GM12874 (cell line): ENCODE measurements at regions not wholly inside any gene's neighbourhood (a gene's known extent, or its start where the extent isn't known, plus 50 kb on each side); places are given as distances from the start of the nearest gene placed in this dataset.

Experiments
- TF ChIP-seq, protein P1 (sequence below): IDR thresholded peaks from 2 replicates; pipeline ENCODE4 v1.5.1; 2011; ENCODE audit warnings: low read depth, mild to moderate bottlenecking, control low read depth, low read length, moderate library complexity; ENCODE audit not compliant: insufficient read depth

DNA sequence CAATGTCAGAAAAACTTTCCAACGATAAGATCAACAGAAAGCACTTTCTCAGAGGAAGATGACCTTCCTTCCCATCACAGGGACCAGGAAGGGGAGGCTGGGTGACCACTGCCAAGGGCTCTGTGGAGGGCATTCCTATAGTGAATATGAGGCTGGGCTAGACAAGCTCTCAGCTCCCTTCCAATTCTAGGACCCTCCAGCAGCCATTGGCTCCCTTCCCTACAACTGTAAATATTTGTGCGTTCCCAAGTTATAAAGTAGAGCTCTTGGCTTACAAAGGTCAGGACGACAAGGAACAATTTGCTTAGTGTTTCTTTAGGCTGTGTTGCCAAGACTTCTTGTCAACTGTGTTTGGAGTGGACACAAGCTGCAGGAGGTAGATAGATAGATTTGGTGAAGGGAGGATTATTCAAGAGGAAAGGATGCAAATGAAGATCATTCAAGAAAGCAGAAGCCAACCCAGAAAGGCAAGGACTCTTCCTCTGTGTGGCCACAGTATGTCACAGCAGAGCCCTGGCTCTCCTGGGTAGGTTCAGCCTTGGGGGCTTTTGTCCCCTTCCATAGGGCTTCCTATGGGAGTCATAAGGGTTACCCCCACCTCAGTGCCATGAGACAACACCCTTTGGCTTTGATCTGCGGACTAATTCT is 223.6 kb upstream of the TLE3 start:
- TF ChIP-seq, protein P1, sequence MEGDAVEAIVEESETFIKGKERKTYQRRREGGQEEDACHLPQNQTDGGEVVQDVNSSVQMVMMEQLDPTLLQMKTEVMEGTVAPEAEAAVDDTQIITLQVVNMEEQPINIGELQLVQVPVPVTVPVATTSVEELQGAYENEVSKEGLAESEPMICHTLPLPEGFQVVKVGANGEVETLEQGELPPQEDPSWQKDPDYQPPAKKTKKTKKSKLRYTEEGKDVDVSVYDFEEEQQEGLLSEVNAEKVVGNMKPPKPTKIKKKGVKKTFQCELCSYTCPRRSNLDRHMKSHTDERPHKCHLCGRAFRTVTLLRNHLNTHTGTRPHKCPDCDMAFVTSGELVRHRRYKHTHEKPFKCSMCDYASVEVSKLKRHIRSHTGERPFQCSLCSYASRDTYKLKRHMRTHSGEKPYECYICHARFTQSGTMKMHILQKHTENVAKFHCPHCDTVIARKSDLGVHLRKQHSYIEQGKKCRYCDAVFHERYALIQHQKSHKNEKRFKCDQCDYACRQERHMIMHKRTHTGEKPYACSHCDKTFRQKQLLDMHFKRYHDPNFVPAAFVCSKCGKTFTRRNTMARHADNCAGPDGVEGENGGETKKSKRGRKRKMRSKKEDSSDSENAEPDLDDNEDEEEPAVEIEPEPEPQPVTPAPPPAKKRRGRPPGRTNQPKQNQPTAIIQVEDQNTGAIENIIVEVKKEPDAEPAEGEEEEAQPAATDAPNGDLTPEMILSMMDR, result no peak

DNA sequence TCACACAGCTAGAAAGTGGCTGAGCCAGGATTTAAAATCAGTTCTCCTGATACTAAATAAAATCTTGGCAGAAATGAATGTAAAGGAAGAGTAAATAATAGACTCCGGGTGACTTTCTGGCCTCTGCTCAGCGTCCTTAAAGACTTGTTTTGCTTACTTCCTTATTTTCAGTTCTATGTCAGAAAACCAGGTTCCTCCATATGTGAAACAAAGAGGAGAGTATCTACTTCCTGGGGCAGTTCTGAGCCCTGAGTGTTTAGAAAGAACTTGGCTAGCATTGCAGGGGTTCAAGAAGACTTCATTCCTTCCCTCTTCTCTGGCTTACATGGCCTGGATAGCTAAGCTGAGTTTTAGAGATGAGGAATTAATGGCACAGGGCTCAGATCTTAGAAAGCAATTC is 222.8 kb upstream of the TLE3 start:
- TF ChIP-seq, protein P1, result no peak

DNA sequence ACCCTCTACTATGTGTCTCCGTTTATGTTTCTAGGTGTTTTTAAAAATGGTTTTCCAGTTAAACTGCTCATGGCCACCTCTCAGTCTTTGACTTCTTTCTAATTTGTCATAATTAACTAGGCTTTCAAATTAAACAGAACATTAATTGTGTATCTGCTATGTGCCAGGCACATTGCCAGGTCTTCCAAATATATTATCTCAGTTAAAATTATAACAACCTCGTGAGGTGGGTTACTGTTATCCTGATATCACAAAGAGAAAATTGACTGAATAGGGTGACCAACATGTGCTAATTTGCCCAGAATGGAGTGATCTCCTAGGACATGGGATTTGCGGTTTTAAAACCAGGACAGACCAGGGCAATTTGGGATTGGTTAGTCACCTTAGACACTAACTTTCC is 222.4 kb upstream of the TLE3 start:
- TF ChIP-seq, protein P1, result no peak

DNA sequence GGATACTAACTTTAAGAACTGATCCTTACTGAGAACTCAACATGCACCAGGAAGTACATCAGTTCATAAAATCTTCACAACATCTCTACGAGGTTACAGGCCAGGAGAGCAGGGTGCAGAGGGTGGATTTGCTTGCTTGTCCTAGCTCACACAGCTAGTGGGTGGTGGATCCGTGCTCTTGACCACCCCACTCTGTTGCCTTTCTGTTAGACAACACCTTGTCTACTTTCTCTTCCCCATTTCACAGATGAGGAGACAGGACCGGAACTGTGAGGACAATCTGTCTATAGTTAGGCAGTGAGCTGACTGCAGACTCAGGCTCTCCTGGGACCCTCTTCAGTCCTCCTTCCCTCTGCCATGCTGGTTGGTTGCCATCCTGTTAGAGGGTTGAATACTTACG is 221.7 kb upstream of the TLE3 start:
- TF ChIP-seq, protein P1, result no peak

DNA sequence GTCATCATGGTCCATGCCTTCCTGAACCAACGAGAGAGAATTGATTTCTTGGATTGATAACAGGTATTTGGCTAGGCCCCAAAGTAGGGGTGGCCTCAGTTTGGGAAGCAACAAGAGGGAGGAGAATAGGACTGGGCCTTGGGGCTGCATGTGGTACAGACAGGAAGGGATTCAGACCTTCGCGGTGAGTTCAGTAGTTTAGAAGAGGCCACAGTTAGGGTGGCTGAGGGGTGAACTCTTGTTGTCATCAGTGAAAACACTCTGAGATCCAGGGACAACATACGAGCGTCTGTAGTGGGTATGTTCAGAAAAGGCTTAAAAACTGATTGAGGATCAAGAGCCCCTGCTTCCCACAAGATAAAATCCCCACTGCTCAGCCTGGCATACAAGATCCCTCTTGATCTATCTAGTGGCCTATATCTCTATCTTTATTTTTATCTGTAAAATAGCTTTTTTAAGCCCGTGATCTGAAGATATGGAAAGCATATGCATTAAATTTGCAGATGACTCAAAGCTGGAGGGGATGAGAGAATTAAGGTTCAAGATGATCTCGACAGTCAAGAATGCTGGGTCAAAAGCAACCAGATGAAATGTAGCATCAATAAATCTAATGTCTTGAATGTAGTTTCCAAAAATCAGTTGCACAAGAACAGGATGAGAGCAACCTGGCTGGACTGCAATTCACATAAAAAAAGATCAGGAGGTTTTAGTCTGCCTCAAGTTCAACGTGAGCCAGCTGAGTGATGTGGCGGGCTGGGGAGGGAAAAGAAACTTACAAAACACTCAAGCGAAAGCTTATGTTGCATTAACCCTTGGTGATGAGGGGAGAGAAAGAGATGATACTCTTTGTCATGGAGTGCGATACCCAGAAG is 221.1 kb upstream of the TLE3 start:
- TF ChIP-seq, protein P1, result no peak

DNA sequence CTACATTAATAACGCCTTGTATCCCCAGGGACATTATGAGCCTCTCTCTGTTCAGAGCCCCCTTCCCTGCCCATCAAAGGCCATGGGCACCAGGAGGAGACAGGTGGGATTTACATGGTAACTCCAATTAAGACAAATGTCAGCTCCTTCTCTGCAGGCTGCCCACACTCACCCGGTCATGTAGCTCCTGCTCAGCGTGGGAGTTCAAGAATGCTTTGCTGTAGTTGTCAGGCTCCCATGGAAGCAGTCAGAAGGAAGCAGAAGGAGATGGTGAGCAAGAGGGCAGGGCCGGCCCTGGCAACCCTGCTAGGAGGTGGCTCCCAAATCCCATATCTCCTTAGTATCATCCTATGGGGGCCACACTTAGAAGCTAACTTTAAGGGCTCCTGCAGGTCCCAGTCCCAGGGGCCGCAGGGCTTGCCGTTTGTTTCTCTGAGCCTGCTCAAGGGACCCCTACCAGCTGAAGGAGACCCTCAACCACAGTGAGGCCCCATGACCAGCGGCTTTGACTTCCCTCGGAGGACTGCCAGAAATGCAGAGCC is 218.4 kb upstream of the TLE3 start:
- TF ChIP-seq, protein P1, result no peak

DNA sequence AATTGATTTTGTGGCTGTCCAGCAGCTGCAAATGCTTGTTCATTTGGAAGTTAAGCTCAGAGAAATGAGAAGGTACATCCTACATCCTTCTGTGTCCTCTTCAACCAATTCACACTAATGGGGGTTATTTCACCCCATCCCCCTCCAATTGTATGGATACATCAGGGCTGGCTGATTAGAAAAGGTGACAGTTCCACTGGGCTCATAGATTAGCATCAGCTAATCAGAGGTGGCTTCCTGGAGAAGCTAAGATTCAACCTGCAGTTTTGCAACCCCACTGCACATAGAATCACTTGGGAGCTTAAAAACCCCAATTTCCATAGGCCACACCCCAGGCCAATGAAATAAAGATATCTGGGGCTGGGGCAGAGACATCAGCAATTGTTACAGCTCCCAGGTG is 217.7 kb upstream of the TLE3 start:
- TF ChIP-seq, protein P1, result no peak
